Forelimb muscle (tissue), 1 donor: ENCODE measurements at regions not wholly inside any gene's neighbourhood (a gene's known extent, or its start where the extent isn't known, plus 50 kb on each side); places are given as distances from the start of the nearest gene placed in this dataset.

Experiments used
- DNase-seq: peaks from one replicate; pipeline ENCODE4 v3.0.0-alpha.2; 2013; ENCODE audit warnings: low read depth

DNA sequence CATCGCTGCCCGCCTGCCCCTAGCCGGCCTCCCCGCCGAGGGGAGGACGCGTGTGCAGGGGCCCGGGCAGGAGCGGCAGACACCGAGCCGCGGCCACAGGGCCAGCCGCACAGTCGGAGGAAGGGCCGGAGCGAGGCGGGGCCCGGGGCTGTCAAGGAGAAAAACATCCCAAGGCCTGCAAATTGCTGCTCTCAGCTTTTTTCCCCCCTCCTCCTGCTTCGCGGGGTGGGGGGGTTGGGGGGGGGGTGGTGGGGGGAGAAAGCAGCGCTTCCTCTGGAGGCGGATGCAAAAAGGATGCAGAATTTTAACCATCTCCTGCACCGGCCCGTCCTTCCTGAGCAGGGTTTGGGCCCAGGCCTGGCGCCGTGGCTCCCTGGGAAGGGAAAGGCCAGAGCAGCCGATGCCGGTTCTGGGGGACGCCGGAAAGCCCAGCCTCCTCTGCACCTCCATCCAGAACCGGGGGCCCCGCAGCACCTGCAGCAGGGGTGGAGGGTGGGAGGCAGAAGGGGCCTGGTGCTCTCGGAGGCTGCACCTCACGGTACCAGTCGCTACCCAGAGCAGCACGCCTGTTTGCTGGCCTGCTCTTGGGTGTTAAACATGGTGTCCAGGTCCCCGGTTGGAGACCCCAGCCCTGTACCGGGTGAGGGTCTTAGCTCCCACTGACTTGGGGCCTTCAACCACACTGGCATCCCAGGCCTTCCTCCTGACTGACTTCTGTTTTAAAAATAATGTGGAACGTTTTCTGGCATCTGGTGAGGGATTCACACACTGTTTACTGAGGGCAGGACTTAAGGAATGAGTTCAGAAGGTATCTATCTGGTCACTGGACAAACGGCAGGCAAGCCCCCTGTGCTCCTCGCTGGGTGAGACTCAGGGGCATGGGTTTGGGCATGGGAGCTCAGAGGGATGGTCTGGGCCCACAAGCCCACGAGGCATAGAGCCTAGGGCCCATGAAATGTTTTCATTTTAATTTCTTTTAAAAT, 77.4 kb upstream of the WNT7B start:
- peak; percentile 49 for DNase-seq

DNA sequence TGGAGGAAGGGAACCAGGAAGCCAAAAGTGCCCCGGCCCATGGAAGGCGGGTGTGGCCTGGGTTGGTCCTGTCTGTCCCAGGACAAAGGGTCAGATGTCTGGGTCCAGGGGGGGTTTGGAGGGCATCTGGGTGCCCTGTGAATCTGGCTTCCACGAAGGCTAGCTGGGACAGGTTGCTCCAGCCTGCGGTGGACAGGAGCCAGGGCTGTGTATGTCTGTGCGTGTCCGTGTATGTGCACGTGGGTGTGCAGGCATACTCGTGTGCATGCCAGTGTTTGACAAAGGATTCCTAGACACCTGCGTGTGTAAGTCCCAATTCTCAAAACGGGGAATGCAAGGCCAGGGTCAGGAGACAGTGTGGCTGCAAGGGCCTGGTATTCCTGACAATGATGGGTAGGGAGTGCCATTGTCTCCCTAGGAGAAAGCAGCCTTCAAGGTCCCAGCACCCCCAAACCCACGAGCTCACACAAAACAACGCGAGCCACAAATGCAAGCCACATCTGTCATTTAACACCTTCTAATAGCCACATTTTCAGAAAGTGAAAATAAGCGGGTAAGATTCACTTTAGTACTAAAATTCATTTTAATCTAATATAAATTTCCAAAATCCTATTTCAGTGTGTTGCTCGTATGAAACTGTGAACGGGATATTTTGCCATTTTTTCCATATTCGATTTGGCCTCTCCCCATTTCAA, 78.4 kb upstream of the WNT7B start:
- no peak for DNase-seq

- DNase-seq = no peak
Measured at GRCh38 chr22:46055911-46056545, 79.1 kb upstream of the WNT7B start.

- DNase-seq = no peak
Measured at GRCh38 chr22:46056546-46057245, 79.7 kb upstream of the WNT7B start.

DNA sequence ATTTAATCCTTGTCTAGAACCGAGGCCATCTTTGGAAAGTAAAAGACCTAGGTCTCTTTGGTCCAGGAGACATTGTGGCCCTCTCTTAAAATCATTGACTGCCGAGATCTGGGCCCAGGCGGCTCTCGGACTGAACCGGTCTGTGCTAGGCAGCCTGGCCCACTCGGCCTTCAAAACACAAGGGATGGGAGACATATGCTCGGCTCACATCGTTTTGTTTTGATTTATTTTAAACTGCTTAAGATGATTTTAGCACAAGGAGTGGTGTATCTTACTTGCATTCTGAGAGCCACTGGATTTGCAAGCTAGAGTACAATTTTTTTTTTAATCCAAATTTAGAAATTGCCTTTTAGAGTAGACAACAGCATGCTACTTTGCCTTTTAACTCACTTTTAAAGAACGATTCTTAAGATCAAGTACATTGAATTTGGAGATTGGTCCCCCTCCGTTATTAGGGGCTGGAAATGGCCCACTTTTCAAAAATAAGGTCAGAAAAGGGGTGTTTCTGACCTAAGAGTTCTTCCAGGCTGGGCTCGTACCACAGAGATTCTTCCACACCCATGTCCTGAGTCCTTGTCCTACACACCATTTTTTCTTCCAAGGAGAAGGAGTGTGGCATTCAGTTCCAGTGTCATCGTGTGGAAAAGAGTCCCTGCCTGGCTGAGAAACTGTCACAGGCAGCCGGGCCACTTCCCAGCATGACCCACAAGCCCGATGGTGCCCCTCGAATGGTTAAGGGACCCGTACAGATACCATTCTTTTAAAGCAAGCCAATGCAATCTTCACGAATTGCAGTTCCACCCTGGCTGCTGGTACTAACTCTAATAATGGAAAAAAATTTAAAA, 80.5 kb upstream of the WNT7B start:
- no peak for DNase-seq

DNA sequence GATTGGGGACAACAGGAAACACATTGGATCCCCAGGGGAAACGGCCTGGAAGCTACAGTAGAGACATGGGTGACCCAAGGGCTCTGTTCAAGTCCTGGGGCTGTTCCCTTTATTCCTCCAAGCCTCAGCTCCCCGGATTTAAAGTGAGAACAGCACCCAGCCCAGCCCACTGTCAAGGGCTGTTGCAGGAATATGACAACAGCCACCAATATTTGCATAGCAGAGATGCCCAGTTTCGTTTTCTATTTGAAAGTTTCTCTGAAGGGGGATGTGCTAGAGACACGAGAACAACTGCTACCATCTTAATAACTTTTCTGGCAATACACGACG, 81.1 kb upstream of the WNT7B start:
- no peak for DNase-seq

GRCh38 chr22:46058591-46059519, 81.9 kb upstream of the WNT7B start:
- DNase-seq = no peak

DNA sequence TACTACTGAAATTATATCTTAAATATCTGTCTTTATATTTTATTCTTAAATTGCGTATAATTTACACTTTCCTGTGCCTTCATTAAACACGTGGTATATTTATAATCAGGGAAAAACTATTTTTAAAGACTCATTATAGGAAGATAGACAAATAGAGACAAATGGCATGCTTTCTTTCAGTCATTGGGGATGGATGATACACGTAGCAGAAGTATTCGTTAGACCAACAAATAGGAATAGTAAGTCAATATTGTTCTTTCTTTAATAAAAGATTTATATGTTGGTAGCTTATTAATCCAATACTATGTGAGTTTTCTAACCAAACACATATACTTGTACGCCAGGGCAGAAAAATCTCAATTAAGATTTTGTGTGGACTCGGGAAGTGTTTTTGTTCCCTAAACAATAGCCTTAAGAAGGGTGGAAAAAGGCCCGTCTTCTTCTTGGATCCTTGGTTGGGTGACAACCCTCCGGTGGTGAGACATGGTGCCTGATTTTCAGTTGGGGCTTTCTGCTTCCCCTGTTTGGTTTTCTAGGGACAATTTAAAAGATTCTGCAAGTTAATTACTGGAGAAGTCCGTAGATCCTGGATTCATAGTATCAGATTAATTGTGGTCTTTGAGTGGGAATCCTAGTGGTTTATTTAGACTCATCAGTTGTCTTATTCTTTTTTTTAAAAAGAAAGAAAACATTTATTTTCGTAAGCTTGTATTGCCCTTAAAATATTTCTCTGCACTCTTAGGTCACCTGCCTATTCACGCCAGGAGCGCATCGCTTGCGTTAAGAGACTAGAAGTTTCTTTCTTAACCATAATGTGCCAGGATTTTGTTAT, 83.5 kb upstream of the WNT7B start:
- no peak for DNase-seq

- no peak for DNase-seq
Measured at GRCh38 chr22:46061124-46061500, 84.2 kb upstream of the WNT7B start.

GRCh38 chr22:46061501-46062231, 84.7 kb upstream of the WNT7B start:
- DNase-seq = no peak

DNA sequence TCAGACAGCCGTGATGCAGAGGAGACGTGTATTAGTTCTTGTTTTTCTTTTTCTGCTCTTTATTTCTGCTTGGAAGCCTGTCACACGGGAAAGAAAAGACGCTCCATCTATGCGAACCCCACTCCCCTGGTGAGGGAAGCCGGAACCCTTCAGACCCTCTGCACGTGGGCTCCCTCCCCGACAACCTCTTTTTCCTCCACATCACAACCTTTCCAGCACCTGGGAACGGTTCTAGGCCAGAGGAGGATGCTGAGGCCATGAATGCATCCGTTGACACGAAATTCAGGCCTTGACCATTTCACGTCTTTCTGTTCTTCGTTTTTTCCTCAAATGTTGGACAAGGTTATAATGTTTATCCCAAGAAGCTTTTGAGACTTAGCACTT, 85.3 kb upstream of the WNT7B start:
- no peak for DNase-seq

DNA sequence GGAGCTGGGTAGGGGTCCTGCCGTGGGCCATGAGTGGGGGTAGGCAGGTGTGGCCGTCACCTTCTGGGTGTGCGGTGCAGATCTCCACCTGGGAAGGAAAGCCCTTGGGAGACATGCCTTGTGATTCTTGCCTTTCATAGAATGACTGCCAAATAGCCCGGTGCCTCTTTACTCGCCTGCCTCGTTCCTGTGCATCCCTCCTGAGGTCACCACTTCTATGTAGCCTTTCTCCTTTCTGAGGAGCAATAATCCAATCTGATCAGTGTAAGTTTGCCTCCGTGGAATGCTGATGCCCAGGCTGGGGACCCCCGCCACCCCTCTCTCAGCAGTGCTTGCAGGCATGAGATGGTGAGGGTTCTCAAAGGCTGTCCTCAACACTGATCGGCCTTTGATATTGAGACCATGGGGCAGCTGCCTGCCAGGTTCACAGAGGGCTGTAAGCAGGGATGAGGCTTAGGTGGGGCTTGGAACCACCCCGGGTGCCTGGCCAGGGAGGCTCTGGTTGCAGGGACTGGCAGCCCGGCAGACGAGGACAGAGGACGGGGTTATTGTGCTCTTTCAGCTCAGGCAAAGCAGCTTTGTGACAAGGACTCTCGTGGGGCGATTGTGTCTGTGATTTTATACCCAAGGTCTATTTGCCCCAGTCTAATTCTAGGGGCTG, 86.1 kb upstream of the WNT7B start:
- no peak for DNase-seq

GRCh38 chr22:46063846-46064227, 86.5 kb upstream of the PPARA start:
- no peak for DNase-seq

GRCh38 chr22:46064228-46064965, 85.9 kb upstream of the PPARA start:
- no peak for DNase-seq

GRCh38 chr22:46064966-46065666, 85.2 kb upstream of the PPARA start:
- no peak for DNase-seq

DNA sequence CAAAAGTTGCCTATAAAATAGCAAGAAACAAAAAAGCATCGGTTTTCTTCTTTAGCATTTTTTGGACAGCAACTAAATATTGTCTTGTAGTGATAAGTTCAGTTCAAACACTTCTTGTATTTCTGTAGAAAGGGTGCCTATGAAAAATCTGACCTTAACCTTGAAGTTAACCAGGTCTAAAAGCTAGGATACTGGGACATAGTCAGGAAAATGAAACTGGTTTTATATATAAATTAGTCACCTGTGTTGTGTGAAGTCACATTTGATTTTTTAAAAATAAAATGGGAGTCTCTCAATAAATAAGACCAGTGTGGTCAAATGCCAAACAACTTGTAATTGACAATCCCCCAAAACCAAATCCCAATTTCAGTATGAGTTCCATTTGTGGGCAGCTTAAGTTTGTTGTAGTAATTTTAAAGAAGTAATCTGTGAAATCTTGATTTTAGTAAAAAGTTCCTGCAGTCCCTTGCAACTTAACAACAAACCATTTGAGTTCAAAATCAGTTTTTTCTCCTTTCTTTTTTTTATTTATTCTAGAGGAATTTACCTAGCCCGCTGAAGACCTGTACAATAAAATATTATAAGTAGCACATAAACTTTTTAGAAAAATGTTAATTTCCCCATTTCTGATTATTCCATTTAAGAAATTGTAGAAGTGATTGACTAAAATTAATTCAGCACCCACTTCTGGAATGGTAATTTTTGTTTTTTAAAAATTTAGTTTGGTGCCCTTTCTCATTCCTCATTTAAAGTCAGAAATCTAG, 84.5 kb upstream of the PPARA start:
- no peak for DNase-seq
